ENCODE measurements at regions not wholly inside any gene's neighbourhood (a gene's known extent, or its start where the extent isn't known, plus 50 kb on each side); places are given as distances from the start of the nearest gene placed in this dataset.

DNA sequence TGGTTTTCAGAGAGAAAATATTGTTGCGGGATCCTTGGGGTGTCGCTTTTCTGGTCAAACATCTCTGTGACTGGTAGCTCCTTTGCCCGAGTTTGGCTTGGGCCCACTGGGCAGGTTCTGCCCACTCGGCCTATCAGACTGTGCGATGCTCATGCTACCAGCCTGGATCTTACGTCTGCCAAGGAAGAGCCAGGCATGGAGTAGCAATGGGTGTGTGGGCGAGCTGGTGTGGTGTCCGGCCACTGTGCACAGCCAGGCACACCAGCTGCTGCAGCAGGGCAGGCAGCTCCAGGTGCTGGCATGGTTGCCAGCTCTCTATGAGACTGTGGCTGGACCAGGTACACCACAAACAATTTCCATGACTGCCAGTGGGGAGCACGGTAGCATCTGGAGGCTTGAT is 1351.8 kb upstream of the PCDH20 start:
- in situ Hi-C loops (cut with HindIII; ENCODE audit: extremely low pct_ligation_motif_present, low pct_unique_long_range_greater_than_20kb): no loop called here
- no peak for TF ChIP-seq ATF7-NPFF (CRISPR knock-in tag; IDR thresholded peaks at IDR 0.05; ENCODE audit: low read depth)
- TF ChIP-seq MED8 (CRISPR knock-in tag; IDR thresholded peaks at IDR 0.05; ENCODE audit: insufficient replicate concordance): no peak
- no peak for TF ChIP-seq EEA1 (CRISPR knock-in tag; IDR thresholded peaks at IDR 0.05; ENCODE audit: borderline replicate concordance)
- TF ChIP-seq IRX3 (CRISPR knock-in tag; IDR thresholded peaks at IDR 0.05; ENCODE audit: borderline replicate concordance, low read depth): no peak
- no peak for TF ChIP-seq ZFY (CRISPR knock-in tag; IDR thresholded peaks at IDR 0.05)
- no peak for TF ChIP-seq ZNF570 (CRISPR knock-in tag; IDR thresholded peaks at IDR 0.05; ENCODE audit: borderline replicate concordance)
- TF ChIP-seq RARA (CRISPR knock-in tag; IDR thresholded peaks at IDR 0.05): no peak
- TF ChIP-seq, protein P1, sequence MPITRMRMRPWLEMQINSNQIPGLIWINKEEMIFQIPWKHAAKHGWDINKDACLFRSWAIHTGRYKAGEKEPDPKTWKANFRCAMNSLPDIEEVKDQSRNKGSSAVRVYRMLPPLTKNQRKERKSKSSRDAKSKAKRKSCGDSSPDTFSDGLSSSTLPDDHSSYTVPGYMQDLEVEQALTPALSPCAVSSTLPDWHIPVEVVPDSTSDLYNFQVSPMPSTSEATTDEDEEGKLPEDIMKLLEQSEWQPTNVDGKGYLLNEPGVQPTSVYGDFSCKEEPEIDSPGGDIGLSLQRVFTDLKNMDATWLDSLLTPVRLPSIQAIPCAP (CRISPR knock-in tag; IDR thresholded peaks at IDR 0.05; ENCODE audit: low read depth): no peak
- no peak for TF ChIP-seq ATF1 (CRISPR knock-in tag; IDR thresholded peaks at IDR 0.05)
- TF ChIP-seq ZSCAN22 (CRISPR knock-in tag; IDR thresholded peaks at IDR 0.05): no peak
- no peak for TF ChIP-seq SMARCC2 (IDR thresholded peaks at IDR 0.05)
- DNase-seq (ENCODE audit: low spot score): no peak
- no peaks in the 10 kb centered on the region for H3K9me3 ChIP-seq (ENCODE audit: low read length)
- FAIRE-seq: no peak
- no TSS peak for BruUV-seq (replicated peaks)
- no peak overlapping the region for H3K9ac ChIP-seq (ENCODE audit: insufficient read depth, low read depth, low read length)
- no peaks in the 10 kb centered on the region for H3K27me3 ChIP-seq (ENCODE audit: control insufficient read depth in 1 of 2, insufficient read depth in 2 of 2, low read length in 2 of 2)
- no peak overlapping the region for H3K4me2 ChIP-seq (ENCODE audit: low read depth, low read length)
- H2AFZ ChIP-seq (ENCODE audit: low read length): no peak overlapping the region
- intact Hi-C loops (cut with micrococcal nuclease; ENCODE audit: unreplicated experiment): no loop called here
- no peaks in the 10 kb centered on the region for H3K4me1 ChIP-seq (ENCODE audit: insufficient read depth, low read length)
- ATAC-seq: no peak
- H3K36me3 ChIP-seq (replicated peaks in 1 of 2; ENCODE audit: control insufficient read depth in 1 of 2, insufficient read depth in 2 of 2, low read length in 2 of 2): no peaks in the 10 kb centered on the region
- CTCF ChIA-PET (ENCODE audit: low intra/inter-chr PET ratio, low total read pairs): no interaction called here
- 23% methylated on average over 9 of the region's 9 CpGs for WGBS (ENCODE audit: low lambda C conversion rate)
- H3K27ac ChIP-seq (ENCODE audit: extremely low read length, insufficient read depth, low read length): no peak overlapping the region
- no peak overlapping the region for H3K4me3 ChIP-seq (replicated peaks in 1 of 3; ENCODE audit: insufficient read depth in 1 of 3, low read depth in 2 of 3, low read length in 3 of 3)
- H3K79me2 ChIP-seq (ENCODE audit: insufficient read depth, low read length): no peaks in the 10 kb centered on the region
- H4K20me1 ChIP-seq (ENCODE audit: insufficient read depth, low read length): no peaks in the 10 kb centered on the region
- POLR2A ChIA-PET: no interaction called here
